ENCODE measurements at regions not wholly inside any gene's neighbourhood (a gene's known extent, or its start where the extent isn't known, plus 50 kb on each side); places are given as distances from the start of the nearest gene placed in this dataset.

GRCh38 chr10:131650169-131650705 lies 250.6 kb upstream of the PPP2R2D start:
- TF ChIP-seq CTCF (IDR thresholded peaks at IDR 0.05) = no peak
- no peak for TF ChIP-seq POLR2A (IDR thresholded peaks at IDR 0.05)
